Suprapubic skin (tissue), 4 donors: ENCODE measurements at regions not wholly inside any gene's neighbourhood (a gene's known extent, or its start where the extent isn't known, plus 50 kb on each side); places are given as distances from the start of the nearest gene placed in this dataset.

ENCODE experiments used
- DNase-seq, 2 donors: peaks; one replicate each; pipeline ENCODE4 v3.0.0-alpha.2; 2019; ENCODE audit warnings: low spot score in 2 of 2
- H3K27ac ChIP-seq: fragments of 200-600 bp; sonication (generic); one replicate; pipeline ENCODE4 v1.5.1; 2019
- H3K27me3 ChIP-seq: fragments of 200-600 bp; sonication (generic); one replicate; pipeline ENCODE4 v1.5.1; 2019
- H3K36me3 ChIP-seq: fragments of 200-600 bp; sonication (generic); one replicate; pipeline ENCODE4 v1.5.1; 2019
- H3K4me1 ChIP-seq: fragments of 200-600 bp; sonication (generic); one replicate; pipeline ENCODE4 v1.5.1; 2019
- H3K4me3 ChIP-seq: fragments of 200-600 bp; sonication (generic); one replicate; pipeline ENCODE4 v1.5.1; 2019; ENCODE audit warnings: mild to moderate bottlenecking
- H3K9me3 ChIP-seq: fragments of 200-600 bp; sonication (generic); one replicate; pipeline ENCODE4 v1.5.1; 2019
- CTCF ChIP-seq, 2 donors: fragments of 200-600 bp in 1 of 2; fragments of 450-650 bp in 1 of 2; sonication (generic) in 1 of 2; IDR thresholded peaks; one replicate each; pipeline ENCODE4 v1.5.1; 2016 to 2019; ENCODE audit warnings: antibody characterized with exemption in 2 of 2, mild to moderate bottlenecking in 1 of 2, moderate library complexity in 1 of 2
- EP300 ChIP-seq: sonication (generic); formaldehyde crosslinking; IDR thresholded peaks from one replicate; pipeline ENCODE4 v1.6.1; 2017; ENCODE audit warnings: antibody characterized with exemption
- POLR2A ChIP-seq, 2 donors: fragments of 450-650 bp; IDR thresholded peaks; one replicate each; pipeline ENCODE4 v1.6.1; 2017; ENCODE audit warnings: antibody characterized with exemption in 2 of 2, mild to moderate bottlenecking in 2 of 2, moderate library complexity in 2 of 2
- POLR2AphosphoS5 ChIP-seq, 3 donors: sonication (generic); formaldehyde crosslinking; IDR thresholded peaks; one replicate each; pipeline ENCODE4 v1.6.1; 2017; ENCODE audit warnings: antibody characterized with exemption in 3 of 3
- WGBS: methylation state at CpG from one replicate; pipeline ENCODE4 v1.1.5; 2018; 5-methylcytosine and 5-hydroxymethylcytosine counted together

DNA sequence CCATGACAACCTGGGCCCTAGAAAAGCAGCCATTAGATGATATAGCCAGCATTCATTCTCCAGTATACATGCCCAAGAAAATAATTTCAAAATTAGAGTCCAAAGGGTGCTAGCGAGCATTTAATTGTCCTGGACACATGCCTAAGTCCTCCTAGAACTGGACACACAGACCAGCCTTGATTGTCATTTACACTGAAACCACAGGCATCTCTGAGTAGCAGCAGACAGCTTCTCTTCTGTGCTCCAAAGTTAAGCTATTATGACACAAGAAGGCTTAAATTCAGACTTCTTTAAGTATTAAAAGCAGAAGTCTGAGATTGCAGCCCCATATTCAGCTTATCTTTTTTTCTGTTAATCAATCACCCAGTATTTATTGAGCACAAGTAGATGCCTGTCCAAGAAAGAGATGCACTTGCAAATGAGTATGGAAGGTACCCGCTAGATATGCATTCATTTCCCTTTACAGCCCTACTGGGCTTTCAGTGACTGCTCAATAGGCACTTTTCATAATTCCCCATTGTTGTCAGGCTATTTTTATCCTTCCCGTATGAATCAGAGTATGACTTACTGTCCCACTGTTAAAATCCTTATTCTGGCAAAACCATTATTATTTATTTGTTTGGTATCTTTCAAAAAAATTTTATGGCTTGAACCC, 374.1 kb downstream of the FBXW7 start:
- H3K27ac ChIP-seq = no peak overlapping the region
- no peaks in the 10 kb centered on the region for H3K4me1 ChIP-seq
- 64% methylated on average over 3 of the region's 3 CpGs for WGBS
- no peaks in the 10 kb centered on the region for H3K27me3 ChIP-seq
- H3K36me3 ChIP-seq = no peaks in the 10 kb centered on the region
- TF ChIP-seq POLR2AphosphoS5 (IDR thresholded peaks at IDR 0.05) (no peak), EP300 (no peak), POLR2A (IDR thresholded peaks at IDR 0.05) (no peak), CTCF (IDR thresholded peaks at IDR 0.05) (no peak)
- no peak overlapping the region for H3K4me3 ChIP-seq
- DNase-seq = no peak
- no peaks in the 10 kb centered on the region for H3K9me3 ChIP-seq

GRCh38 chr4:152160225-152160800, 375.6 kb downstream of the FBXW7 start:
- no peaks in the 10 kb centered on the region for H3K9me3 ChIP-seq
- 93% methylated on average over 13 of the region's 13 CpGs for WGBS

DNA sequence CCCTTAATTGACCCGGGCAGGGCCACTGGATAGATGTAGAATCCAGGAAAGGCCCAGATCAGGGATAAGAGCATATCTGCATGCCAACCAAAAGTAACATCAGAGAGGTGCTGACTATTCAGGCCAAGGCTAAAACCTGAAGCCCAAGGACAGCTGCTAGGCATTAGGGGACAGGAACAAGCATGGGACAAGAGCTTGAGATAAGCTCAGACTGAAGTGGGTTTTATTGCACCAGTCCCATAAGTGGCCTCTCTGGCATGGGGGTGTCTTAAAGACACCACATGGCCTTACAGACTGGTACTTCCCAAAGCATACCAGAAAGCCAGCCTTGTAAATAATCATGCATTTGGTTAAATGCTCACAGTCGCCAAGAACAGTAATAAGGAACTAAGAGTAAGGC, 376.1 kb downstream of the FBXW7 start:
- 85% methylated on average over 2 of the region's 2 CpGs for WGBS
- Histone ChIP-seq H3K36me3 (no peaks in the 10 kb centered on the region), H3K9me3 (no peaks in the 10 kb centered on the region), H3K27ac (no peak overlapping the region), H3K4me1 (no peaks in the 10 kb centered on the region), H3K27me3 (no peaks in the 10 kb centered on the region), H3K4me3 (no peak overlapping the region)
- TF ChIP-seq POLR2A (IDR thresholded peaks at IDR 0.05) (no peak), CTCF (IDR thresholded peaks at IDR 0.05) (no peak), POLR2AphosphoS5 (IDR thresholded peaks at IDR 0.05) (no peak), EP300 (no peak)
- DNase-seq = no peak

More at GRCh38 chr4:152160225-152160800, 375.6 kb downstream of the FBXW7 start:
- no peak for DNase-seq
- Histone ChIP-seq H3K36me3 (no peaks in the 10 kb centered on the region), H3K27ac (no peak overlapping the region), H3K27me3 (no peaks in the 10 kb centered on the region), H3K4me3 (no peak overlapping the region), H3K4me1 (no peaks in the 10 kb centered on the region)
- no peak for TF ChIP-seq CTCF (IDR thresholded peaks at IDR 0.05)
- no peak for TF ChIP-seq POLR2AphosphoS5 (IDR thresholded peaks at IDR 0.05)
- TF ChIP-seq POLR2A (IDR thresholded peaks at IDR 0.05) = no peak

GRCh38 chr4:152158225-152158624, 377.7 kb downstream of the FBXW7 start:
- Histone ChIP-seq H3K4me1 (no peaks in the 10 kb centered on the region), H3K9me3 (no peaks in the 10 kb centered on the region), H3K36me3 (no peaks in the 10 kb centered on the region), H3K27me3 (no peaks in the 10 kb centered on the region), H3K4me3 (no peak overlapping the region), H3K27ac (no peak overlapping the region)
- DNase-seq = no peak
- 53% methylated on average over 2 of the region's 2 CpGs for WGBS
- TF ChIP-seq POLR2A (IDR thresholded peaks at IDR 0.05) (no peak), CTCF (IDR thresholded peaks at IDR 0.05) (no peak), EP300 (no peak), POLR2AphosphoS5 (IDR thresholded peaks at IDR 0.05) (no peak)

DNA sequence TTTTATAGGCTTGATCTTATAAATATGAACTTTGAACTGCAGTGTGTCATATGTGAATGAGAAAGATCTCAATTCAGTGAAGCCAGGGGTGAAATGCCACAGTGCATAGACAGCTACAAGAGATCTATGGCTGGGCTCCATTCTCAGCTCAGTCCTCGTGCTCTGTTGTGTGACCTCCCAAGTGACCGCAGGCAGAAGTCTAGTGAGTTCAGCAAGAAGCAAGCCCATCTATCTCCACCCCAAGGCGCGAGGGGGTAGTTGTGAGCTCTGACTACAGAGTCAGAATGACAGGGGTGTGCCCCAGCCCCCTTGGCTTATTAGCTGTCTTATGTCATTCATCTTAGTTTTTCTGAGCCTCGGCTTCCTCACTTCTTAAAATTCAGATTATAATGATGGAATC, 378.3 kb downstream of the FBXW7 start:
- WGBS = 84% methylated on average over 5 of the region's 5 CpGs
- H3K36me3 ChIP-seq = no peaks in the 10 kb centered on the region
- no peak overlapping the region for H3K27ac ChIP-seq
- H3K9me3 ChIP-seq = no peaks in the 10 kb centered on the region
- no peak for DNase-seq
- H3K4me3 ChIP-seq = no peak overlapping the region
- TF ChIP-seq CTCF (IDR thresholded peaks at IDR 0.05) = no peak
- TF ChIP-seq POLR2A (IDR thresholded peaks at IDR 0.05) = no peak
- no peak for TF ChIP-seq POLR2AphosphoS5 (IDR thresholded peaks at IDR 0.05)
- no peak for TF ChIP-seq EP300
- H3K4me1 ChIP-seq = no peaks in the 10 kb centered on the region
- no peaks in the 10 kb centered on the region for H3K27me3 ChIP-seq
